Islet of Langerhans (tissue), 1 donor: ENCODE measurements at regions not wholly inside any gene's neighbourhood (a gene's known extent, or its start where the extent isn't known, plus 50 kb on each side); places are given as distances from the start of the nearest gene placed in this dataset.

Experiments used
- FAIRE-seq: peaks from one replicate; lab custom pipeline; 2011; peaks lifted over from hg19 to GRCh38; lab: Jason Lieb, UNC

DNA sequence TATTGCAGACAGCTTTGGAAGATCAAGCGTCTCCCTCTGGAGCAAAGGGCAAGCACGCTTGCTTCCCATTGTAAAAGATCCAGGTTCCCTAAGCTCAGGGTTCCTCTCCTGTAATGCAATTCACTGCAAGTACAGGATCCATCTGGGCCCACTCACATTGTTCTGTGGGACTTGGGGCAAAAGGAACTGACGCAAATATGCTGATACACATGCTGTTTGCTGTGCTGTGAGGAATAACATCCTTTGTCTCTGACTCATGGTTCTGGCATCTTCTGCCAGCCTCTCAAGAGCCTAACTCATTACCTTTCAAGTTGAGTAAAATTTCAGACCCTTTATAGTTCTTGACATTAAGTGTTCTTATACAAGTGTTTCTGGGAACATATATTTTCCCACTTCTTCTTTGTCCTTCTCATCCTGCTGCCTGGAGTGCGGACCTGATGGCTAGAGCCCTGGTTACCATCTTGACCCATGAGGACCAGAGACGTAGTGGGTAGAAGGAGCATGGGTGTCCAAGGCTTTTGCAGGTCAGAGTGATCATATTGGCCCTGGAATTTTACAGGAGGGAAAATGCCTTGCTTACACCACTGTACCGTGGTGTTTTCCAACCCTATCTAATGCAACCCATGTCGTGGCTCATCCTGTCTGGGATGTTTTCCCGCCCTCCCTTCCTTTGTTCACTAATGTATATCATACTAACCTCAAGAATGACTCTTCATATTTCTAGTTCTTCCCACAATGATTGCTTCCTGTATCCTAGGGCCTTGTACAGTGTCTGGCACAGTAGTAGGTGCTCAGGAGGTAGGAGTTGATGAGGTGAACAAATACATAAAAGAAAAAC, 145.7 kb upstream of the GLI2 start:
- no peak for FAIRE-seq

DNA sequence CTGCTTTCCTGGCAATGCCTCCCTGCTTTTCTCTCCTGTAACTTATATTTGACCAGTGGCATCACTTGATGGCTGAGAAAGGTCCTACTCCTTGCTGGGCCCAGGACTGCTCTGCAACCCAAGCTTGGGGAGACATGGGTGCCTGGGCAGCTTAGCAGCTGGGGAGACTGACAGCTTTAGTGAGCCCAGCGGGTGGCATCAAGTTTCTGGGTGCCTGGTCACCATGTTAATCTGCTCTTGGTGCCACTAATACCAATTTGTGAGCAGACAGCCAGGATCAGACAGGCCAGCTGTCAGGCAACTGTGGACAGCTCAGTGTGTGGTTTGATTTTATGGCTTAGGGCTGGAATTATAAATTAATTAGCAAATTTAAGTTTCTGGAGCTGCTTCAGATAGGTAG, 144.8 kb upstream of the GLI2 start:
- FAIRE-seq, result no peak

DNA sequence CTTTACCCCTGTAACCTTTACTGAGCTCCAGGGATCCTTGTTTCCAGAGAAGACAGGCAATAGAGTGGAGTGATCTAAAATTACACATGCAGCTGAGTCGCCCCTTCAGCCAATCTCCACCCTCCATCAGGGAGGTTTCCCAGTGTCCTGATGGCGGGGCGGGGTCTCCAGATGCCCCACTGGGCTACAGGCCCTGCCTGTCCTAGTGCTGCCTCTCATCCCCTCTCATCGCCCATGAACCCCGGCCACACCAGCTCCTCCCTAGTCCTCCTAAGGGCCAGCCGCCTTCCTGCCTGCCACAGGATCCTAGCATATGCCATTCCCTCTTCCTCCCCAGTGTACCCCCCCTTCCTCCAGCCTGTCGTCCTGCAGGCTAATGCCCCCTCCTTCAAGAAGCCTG, 144.1 kb upstream of the GLI2 start:
- no peak for FAIRE-seq

DNA sequence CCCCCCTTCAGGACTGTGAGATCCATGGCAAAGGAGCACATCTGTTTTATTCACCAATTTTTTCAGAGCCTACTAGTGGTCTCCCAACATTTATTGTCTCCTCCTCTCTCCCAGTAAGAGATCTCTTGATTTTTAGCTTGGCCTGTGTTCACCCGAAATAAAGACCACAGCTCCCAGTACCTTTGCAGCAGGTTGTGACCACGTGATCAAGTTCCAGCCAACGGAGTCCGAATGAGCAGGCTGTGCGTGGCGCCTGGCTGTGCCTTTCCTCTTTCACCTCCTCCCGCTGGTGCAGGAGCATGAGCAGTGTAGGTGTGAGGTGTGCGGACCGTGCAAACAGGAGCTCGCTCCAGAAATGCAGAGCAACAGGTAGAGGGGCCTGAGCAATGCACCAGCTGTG, 143.6 kb upstream of the GLI2 start:
- FAIRE-seq, result no peak

DNA sequence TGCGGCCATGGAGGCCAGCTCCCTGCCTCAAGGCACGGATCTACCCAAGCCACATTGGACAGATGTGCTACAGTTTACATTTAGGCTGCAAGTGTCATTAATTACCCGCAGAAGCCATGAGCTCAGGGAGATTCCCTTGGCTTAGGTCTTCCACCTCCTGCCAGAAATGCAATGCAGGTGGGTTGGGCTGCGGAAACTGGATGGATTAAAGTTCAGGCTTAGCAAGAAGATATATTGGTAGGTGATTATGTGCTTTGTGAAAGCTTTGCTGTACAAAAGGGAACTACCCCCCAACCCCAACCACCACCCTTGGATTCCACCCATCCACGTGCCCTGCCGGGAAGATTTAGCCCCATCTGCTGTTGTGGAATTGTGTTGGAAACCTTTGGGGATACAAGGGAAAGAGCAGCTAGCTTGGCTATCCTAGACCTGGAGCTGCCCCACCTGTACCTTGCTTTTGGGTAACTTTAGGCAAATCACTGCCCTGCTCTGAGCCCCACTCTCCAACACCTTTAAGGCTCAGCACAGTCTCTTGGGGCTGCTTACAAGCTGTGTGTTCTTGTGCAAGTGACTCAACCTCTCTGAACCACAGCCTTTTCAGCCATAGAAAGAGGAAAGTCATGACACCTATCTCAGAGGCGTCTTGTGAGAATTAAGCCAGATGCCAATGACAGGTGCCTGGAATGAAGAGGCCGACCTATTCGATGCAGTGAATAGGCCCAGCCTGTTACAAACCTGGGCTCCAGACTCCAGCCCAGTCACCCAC, 141.6 kb upstream of the GLI2 start:
- no peak for FAIRE-seq

DNA sequence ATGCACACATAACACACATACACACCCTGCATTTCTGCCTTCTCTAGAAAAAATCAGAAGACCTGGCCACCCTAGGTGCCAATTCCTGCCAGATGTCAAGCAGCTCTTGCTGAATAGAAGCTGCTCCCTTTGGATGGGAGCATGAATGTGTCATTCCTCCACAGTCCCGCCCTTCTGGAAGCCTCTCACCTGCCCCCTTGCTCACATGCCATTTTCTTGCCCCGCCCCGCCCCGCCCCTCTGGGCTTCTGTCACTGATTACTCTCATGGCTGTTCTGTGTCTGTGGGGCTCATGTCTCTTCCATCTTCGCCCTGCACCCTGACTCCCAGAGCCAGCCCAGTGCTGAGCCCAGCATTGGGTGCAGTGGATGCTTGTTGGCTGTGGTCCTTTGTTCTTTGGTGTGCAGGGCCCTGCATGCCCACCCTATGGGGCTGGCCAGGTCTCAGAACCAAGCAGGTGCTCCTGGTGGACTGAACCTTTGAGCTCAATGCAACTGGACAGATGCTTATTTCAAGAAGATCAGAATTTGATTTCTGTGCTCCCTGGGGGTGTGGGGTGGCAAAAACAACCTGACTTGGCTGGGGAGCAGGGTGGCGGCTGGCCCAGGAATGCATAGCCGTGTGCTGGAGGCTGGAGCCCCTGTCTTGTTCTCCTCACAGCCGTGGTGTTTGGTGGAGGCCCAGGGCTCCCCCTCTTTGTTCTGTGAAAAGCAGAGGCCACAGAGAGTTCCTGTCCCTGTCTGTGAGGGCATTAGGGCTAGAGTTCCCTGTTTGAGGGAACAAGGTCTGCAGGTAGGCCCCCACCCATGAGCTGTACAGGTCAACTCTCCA, 140.6 kb upstream of the GLI2 start:
- FAIRE-seq, result no peak

DNA sequence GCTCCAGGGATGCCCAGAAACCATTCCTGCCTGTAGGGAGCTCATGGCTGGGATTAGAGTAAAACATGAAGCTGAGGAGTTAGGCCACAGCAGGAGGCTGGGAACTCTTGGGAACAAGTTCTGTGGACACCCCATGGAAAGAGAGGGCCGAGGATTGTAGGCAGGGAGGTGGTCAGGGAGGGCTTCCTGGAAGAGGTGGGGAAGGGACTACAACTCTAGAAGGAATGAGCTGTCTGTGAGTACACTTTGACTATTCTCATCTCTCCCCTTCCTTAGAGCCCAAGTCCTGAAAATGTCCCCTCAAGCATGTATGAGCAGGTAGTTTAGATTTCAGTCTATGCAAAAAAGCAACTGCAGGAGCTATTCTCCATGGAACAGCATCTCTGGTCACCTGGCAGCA, 139.9 kb upstream of the GLI2 start:
- no peak for FAIRE-seq

DNA sequence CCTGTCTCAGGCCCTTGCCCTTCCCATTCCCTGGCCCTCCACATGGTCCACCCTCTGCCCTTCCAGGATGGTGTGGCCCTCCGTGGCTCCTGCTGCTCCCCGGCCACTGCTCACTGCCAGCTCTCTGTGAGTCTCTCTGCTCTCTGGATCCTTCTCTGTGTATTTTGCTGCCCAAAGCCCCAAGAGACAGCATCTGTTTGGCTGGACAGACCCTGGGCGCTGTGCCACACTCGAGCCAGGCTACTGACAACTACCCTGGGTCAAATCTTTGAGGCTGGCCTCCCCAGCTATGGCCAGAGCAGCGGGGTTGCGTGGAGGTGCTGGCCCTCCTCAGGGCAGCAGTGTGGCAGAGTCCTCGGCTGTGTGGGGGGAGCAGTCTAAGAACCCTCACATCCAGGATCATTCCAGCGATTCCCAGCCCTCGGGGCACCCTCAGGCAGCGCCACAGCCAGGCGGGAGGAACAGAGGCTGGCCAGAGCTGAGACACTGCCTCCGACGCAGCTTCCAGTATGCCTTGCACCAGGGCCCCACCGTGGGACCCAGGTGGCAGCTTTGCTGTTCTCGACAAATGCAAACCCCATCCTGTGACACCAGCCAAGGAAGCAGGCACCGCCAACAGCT, 139.4 kb upstream of the GLI2 start:
- FAIRE-seq, result no peak

DNA sequence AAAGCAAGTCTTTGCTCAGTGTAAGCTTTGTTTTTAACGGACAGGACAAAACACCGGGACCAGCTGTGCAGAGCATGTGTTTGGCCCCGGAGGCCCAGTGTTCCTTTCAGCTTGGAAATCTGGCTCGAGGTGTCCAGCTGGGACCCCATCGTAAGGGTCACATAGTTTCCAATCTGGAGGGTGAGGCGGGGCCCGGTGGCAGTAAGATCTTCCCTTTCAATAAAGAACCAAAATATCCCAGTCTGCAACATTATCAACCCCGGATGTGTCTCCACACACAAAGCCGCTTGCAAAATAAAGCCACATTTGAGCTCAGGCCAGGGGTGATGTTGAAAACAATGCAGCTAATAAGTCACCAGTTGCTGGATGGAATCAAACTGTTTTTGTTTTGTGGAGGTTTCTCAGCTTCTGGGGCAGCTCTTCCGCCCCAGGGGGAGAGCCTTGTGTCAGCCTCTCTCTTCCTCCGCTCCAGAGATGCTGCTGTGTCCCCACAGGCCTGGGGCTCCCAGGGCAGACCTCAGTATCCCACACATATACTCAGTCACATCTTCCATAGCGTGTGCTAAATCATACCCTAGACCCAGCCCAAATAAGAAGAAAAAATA, 138.6 kb upstream of the GLI2 start:
- FAIRE-seq, result no peak

DNA sequence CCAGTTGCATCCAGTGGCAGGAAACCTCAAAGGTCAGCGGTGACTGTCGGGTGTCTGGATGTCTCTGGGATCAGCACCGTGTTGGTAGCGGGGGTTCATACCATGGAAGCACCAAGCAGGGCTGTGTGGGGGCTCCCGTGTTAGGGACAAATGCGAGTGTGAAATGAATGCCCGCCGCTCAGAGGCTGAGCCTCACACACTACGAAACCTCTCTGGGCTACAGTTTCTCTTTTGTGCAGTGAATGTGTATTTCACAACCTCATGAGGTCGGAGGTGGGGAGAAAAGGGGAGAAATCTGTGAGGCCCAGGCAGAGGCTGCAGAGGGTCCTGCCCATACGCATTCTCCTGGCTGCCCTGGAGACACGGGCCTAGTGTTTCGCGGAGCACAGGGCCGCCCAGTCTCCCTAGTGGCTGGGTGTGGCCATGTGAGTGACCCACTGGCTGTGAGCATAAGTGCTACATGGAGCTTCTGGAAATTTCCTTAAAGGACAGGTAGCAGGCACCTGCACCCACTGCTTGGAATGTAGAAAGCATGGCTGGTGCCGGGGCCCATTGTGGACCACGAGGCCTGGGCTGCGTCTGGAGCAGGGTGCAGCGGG, 138.0 kb upstream of the GLI2 start:
- FAIRE-seq, result no peak

DNA sequence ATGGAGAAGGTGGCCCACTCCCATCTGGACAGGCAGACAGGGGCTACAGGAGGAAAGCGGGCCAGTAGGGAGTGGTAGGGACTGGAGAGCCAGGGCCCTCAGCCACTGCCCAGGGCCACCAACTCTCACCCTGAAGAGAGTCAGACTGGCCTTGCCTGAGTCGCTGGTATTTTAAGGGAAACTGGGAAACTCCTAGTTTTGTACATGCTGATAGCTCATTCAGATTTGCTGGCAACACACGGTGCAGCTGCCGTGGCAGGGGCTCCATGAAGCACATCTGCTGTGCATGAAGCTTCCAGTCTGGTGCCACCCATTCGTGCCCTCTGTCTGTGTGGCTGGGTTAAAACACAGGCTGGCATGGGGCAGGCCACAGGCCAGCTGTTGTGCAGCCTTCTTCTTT, 137.3 kb upstream of the GLI2 start:
- no peak for FAIRE-seq

DNA sequence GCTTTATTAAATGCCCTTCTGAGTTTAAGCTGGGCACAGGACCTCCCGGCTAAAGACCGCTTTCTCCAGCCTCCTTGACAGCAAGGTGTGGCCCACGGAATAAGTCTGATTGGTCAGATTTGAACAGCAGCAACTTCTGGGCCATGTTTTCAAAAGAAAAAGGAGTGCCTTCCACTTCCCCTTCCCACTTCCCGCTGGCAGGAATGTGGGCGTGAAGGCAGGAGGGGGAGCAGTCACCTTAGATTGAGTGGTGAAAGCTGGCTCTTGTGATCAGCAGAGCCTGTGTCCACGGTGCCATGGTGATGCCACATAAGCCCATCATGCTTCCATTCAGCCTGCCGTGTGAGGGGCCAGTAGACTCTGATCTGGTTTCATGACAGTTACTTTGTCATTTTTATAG, 136.6 kb upstream of the GLI2 start:
- FAIRE-seq, result no peak

DNA sequence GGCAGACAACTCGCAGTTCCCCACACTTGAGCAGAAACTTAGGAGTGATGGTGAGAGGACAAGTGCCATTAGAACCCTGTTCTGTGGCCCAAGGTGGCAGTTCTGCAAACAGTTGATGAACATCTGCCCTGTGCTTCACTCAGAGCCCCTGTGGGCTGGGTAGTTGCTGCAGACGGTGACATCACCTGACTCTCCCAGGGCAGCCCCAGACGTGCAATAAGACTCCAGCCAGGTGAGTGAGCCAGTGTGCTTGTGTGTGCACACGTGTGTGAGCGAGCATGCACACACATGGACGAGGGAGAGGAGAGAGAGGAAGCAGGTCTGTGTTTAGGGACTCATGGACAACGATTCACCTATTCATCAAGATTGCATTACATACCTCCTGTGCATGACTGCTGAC, 136.0 kb upstream of the GLI2 start:
- FAIRE-seq, result no peak

DNA sequence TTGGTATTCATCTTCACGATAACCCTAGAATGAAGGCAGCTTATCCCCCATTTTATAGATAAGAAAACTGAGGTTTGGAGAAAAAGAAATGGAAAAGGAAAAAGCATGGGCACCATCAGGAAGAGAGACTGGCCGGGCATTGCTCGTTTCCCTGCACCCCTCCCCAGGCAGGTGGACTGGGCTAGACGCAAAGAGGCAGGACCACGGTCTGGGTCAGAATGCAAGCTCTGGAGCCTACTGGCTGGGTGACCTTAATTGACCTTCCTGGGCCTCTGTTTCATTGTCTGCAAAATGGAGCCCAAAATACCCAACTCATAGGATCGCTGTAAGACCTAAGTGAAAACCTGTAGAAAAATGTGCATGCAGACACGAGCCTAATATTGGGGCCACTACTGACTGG, 135.3 kb upstream of the GLI2 start:
- no peak for FAIRE-seq

DNA sequence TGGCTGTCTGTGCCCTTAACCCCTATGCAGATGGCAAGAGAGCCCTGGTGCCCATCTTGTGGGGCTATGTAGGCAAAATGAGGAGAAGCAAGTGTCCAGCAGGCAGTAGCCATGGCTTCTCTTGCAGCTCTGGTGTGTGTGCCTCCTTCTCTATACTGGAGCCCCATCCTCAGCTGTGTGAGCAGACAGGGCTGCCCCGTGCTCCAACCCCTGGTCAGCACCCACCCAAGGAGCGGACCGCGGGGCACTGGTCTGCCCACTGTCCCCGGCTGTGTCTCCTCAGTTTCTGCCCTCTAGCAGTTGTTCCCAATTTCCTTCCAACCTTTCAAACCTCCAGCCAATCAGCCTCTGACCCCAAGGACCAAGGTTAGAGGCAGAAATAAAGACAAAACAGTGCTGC, 134.9 kb upstream of the GLI2 start:
- FAIRE-seq, result no peak

DNA sequence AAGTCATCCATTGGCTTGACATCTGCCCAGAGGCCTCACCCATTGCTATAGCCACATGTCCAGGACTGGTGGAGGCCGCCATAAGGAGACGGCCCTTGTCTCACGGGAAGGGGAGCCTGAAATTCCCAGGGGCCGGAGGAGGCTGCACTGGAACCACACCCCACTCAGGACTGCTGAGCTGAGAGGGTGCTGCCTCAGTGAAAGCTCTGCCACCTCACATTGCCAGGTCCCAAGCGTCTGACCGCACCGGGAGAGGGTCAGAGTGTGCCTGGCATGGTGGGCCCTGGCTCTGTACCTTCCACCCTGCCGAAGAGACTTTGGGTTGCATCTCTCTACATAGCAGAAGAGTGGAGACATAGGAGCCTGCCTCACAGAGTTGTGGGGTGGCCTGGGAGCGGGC, 134.1 kb upstream of the GLI2 start:
- no peak for FAIRE-seq

DNA sequence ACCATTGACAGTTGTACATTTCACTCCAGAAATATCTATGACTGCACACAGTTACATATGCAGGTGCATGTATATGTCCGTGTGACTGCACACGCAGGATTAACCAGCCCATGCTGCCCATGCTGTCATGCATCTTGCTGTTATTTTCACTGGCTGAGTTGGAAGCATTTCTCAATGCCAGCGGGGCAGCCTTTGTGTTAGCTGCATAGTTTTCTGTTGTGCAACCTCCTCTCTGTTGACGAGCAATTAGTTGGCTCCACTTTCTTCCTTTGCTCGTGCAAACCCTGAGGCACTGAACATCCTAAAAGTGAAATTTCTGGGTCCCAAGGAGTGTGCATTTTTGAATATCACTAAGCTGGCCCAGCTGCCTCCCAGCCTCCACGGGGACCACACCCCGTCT, 133.4 kb upstream of the GLI2 start:
- no peak for FAIRE-seq

DNA sequence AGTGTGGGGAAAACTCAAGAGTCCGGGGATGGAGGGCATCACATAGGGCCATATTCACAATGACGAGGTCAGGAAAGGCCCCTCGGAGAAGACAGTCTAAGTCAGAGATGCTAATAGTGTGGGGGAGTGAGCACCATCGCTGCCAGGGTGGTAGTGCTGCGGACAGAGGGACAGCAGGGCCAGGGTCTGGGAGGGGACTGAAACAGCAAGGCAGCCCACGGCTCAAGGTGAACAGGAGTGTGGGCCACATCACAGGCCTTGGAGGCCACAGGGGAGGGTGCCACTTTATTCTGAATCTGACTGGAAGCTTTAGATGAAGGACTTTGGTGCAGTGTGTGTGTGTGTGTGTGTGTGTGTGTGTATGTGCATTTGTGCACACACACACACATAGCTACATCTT, 130.9 kb upstream of the GLI2 start:
- no peak for FAIRE-seq

DNA sequence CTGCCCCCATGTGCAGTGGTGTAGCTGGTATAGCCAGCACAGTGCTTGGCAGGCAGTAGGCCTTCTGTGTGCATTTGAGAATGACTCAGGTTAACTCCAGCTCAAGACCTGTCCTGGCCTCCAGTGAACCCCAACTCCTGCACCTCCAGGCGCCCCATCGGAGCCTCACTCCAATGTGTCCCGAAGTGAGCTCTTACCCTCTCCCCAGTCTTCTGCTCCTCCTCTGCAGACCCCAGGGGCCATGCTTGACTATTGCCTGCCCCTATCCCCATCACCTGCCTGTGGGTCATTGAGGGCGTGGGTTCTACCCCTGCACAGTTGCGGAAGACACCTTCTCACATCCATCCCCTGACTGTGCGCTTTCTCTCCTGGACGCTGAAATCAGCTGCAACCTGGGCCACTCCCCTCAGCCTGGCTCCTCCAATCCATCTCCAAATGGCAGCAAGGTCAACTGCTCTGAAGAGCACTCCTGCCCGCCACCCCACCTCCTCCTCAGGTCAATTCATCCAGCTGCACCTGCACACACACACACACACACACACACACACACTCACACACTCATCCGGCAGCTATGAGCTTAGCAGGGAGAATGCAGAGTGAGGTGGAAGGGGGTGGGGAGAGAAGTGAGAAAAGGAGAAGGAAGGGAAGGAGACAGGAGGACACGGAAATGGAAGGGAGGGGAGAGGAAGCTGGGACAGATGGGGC, 130.3 kb upstream of the GLI2 start:
- no peak for FAIRE-seq

DNA sequence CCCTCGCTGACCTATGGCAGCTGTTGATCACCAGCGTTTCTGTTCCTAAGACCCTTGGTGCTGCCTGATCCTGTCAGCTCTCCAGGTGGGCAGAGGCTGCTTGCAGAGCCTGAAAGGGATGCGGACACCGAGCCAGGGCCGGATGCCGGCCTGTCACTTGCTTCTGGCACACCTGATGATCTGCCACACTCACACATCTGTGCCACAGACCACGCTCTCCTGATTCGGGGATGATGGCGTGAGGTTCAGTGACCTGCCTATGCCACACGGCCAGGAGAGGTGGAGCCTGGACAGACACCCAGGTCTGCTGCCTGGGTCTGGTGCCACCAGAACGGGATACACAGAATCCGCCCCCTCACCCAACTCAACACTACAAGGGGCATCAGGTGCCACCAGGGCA, 129.4 kb upstream of the GLI2 start:
- no peak for FAIRE-seq

DNA sequence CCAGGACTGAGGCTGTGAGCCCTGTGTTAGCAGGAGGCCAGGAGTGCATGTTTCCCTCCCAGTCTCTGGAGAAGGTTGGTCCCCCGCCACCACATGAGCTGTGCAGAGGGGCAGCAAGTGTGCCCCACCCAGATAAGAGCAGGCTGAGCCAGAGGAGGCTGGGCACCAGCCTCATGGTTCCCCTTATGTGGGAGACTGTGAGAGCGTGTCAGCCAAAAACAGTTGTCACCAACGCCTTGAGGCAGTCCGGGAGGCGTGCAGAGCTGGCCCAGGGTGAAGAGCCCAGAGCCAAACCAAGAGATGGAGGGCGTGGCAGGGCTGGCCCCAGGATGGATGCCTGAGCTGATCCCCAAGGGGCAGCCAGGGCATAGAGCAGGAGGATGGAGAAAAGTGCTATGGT, 128.7 kb upstream of the GLI2 start:
- FAIRE-seq, result no peak
